ENCODE measurements at regions not wholly inside any gene's neighbourhood (a gene's known extent, or its start where the extent isn't known, plus 50 kb on each side); places are given as distances from the start of the nearest gene placed in this dataset.

GRCh38 chr17:72249441-72249840 lies 128.6 kb downstream of the SOX9 start:
- TF ChIP-seq CTCF (conservative IDR thresholded peaks at IDR 0.05 in 1 of 2, IDR thresholded peaks at IDR 0.05 in 1 of 2; ENCODE audit: low read depth in 1 of 2, low read length in 2 of 2) (no peak), EZH2 (IDR thresholded peaks at IDR 0.05; ENCODE audit: low read length, missing control alignments) (no peak)

Data from fibroblast of lung (primary cell).